ENCODE measurements at regions not wholly inside any gene's neighbourhood (a gene's known extent, or its start where the extent isn't known, plus 50 kb on each side); places are given as distances from the start of the nearest gene placed in this dataset.
"Not testable (repeated sequence)": the region's sequence is repeated elsewhere in the genome, so short reads cannot be mapped to it uniquely, and the experiment has no call there.

GRCh38 chr5:124104821-124105220 is 592.8 kb downstream of the CSNK1G3 start:
- Histone ChIP-seq H3K9ac (ENCODE audit: low read length in 2 of 2) (no peak overlapping the region), H3K27ac (ENCODE audit: low read length) (no peak overlapping the region), H3K9me3 (ENCODE audit: control insufficient read depth in 2 of 2, low read length in 2 of 2) (no peaks in the 10 kb centered on the region), H3K27me3 (ENCODE audit: control insufficient read depth in 1 of 2, insufficient read depth in 2 of 2, low read length in 2 of 2) (no peaks in the 10 kb centered on the region), H3K36me3 (ENCODE audit: control insufficient read depth in 2 of 2, insufficient read depth in 2 of 2, low read length in 2 of 2) (no peaks in the 10 kb centered on the region), H3K4me3 (ENCODE audit: low read length in 2 of 2) (no peak overlapping the region), H3K4me1 (ENCODE audit: control insufficient read depth, insufficient read depth, low read length) (no peaks in the 10 kb centered on the region)

- no peaks in the 10 kb centered on the region for H3K36me3 ChIP-seq (ENCODE audit: control insufficient read depth in 2 of 2, insufficient read depth in 2 of 2, low read length in 2 of 2)
- no peaks in the 10 kb centered on the region for H3K27me3 ChIP-seq (ENCODE audit: control insufficient read depth in 1 of 2, insufficient read depth in 2 of 2, low read length in 2 of 2)
- H3K9ac ChIP-seq (ENCODE audit: low read length in 2 of 2) = no peak overlapping the region
These were observed 592.4 kb downstream of the CSNK1G3 start for GRCh38 chr5:124104344-124104743.

GRCh38 chr5:124103671-124104070 is 591.7 kb downstream of the CSNK1G3 start:
- Histone ChIP-seq H3K36me3 (ENCODE audit: control insufficient read depth in 2 of 2, insufficient read depth in 2 of 2, low read length in 2 of 2) (no peaks in the 10 kb centered on the region), H3K27ac (ENCODE audit: low read length) (no peak overlapping the region), H3K27me3 (ENCODE audit: control insufficient read depth in 1 of 2, insufficient read depth in 2 of 2, low read length in 2 of 2) (no peaks in the 10 kb centered on the region), H3K4me3 (ENCODE audit: low read length in 2 of 2) (no peak overlapping the region), H3K9ac (ENCODE audit: low read length in 2 of 2) (no peak overlapping the region), H3K4me1 (ENCODE audit: control insufficient read depth, insufficient read depth, low read length) (no peaks in the 10 kb centered on the region), H3K9me3 (ENCODE audit: control insufficient read depth in 2 of 2, low read length in 2 of 2) (no peaks in the 10 kb centered on the region)

More at GRCh38 chr5:124104344-124104743, 592.4 kb downstream of the CSNK1G3 start:
- H3K9me3 ChIP-seq (ENCODE audit: control insufficient read depth in 2 of 2, low read length in 2 of 2) = no peaks in the 10 kb centered on the region
- no peaks in the 10 kb centered on the region for H3K4me1 ChIP-seq (ENCODE audit: control insufficient read depth, insufficient read depth, low read length)
- no peak overlapping the region for H3K27ac ChIP-seq (ENCODE audit: low read length)
- H3K4me3 ChIP-seq (ENCODE audit: low read length in 2 of 2) = no peak overlapping the region

- H3K36me3 ChIP-seq (ENCODE audit: control insufficient read depth in 2 of 2, insufficient read depth in 2 of 2, low read length in 2 of 2); H3K4me3 ChIP-seq (ENCODE audit: low read length in 2 of 2); H3K9ac ChIP-seq (ENCODE audit: low read length in 2 of 2); H3K27me3 ChIP-seq (ENCODE audit: control insufficient read depth in 1 of 2, insufficient read depth in 2 of 2, low read length in 2 of 2); H3K27ac ChIP-seq (ENCODE audit: low read length); H3K9me3 ChIP-seq (ENCODE audit: control insufficient read depth in 2 of 2, low read length in 2 of 2); H3K4me1 ChIP-seq (ENCODE audit: control insufficient read depth, insufficient read depth, low read length): not testable (repeated sequence)
These were observed 591.1 kb downstream of the CSNK1G3 start for GRCh38 chr5:124103056-124103455.

GRCh38 chr5:124102486-124102885 is 590.5 kb downstream of the CSNK1G3 start:
- no peak overlapping the region for H3K4me3 ChIP-seq (ENCODE audit: low read length in 2 of 2)
- H3K27me3 ChIP-seq (ENCODE audit: control insufficient read depth in 1 of 2, insufficient read depth in 2 of 2, low read length in 2 of 2) = no peaks in the 10 kb centered on the region
- H3K27ac ChIP-seq (ENCODE audit: low read length) = no peak overlapping the region
- no peaks in the 10 kb centered on the region for H3K9me3 ChIP-seq (ENCODE audit: control insufficient read depth in 2 of 2, low read length in 2 of 2)
- H3K9ac ChIP-seq (ENCODE audit: low read length in 2 of 2) = no peak overlapping the region
- H3K4me1 ChIP-seq (ENCODE audit: control insufficient read depth, insufficient read depth, low read length) = no peaks in the 10 kb centered on the region
- H3K36me3 ChIP-seq (ENCODE audit: control insufficient read depth in 2 of 2, insufficient read depth in 2 of 2, low read length in 2 of 2) = no peaks in the 10 kb centered on the region

- Histone ChIP-seq H3K9ac (ENCODE audit: low read length in 2 of 2) (no peak overlapping the region), H3K27ac (ENCODE audit: low read length) (no peak overlapping the region), H3K9me3 (ENCODE audit: control insufficient read depth in 2 of 2, low read length in 2 of 2) (no peaks in the 10 kb centered on the region), H3K27me3 (ENCODE audit: control insufficient read depth in 1 of 2, insufficient read depth in 2 of 2, low read length in 2 of 2) (no peaks in the 10 kb centered on the region), H3K4me1 (ENCODE audit: control insufficient read depth, insufficient read depth, low read length) (no peaks in the 10 kb centered on the region), H3K4me3 (ENCODE audit: low read length in 2 of 2) (no peak overlapping the region), H3K36me3 (ENCODE audit: control insufficient read depth in 2 of 2, insufficient read depth in 2 of 2, low read length in 2 of 2) (no peaks in the 10 kb centered on the region)
These were observed 581.7 kb downstream of the CSNK1G3 start for GRCh38 chr5:124093658-124094057.

- Histone ChIP-seq H3K9ac (ENCODE audit: low read length in 2 of 2) (no peak overlapping the region), H3K27ac (ENCODE audit: low read length) (no peak overlapping the region), H3K4me1 (ENCODE audit: control insufficient read depth, insufficient read depth, low read length) (no peaks in the 10 kb centered on the region), H3K9me3 (ENCODE audit: control insufficient read depth in 2 of 2, low read length in 2 of 2) (no peaks in the 10 kb centered on the region), H3K36me3 (ENCODE audit: control insufficient read depth in 2 of 2, insufficient read depth in 2 of 2, low read length in 2 of 2) (no peaks in the 10 kb centered on the region), H3K4me3 (ENCODE audit: low read length in 2 of 2) (no peak overlapping the region), H3K27me3 (ENCODE audit: control insufficient read depth in 1 of 2, insufficient read depth in 2 of 2, low read length in 2 of 2) (no peaks in the 10 kb centered on the region)
These were observed 578.1 kb downstream of the CSNK1G3 start for GRCh38 chr5:124090115-124090514.

- Histone ChIP-seq H3K27ac (ENCODE audit: low read length) (no peak overlapping the region), H3K27me3 (ENCODE audit: control insufficient read depth in 1 of 2, insufficient read depth in 2 of 2, low read length in 2 of 2) (no peaks in the 10 kb centered on the region), H3K36me3 (ENCODE audit: control insufficient read depth in 2 of 2, insufficient read depth in 2 of 2, low read length in 2 of 2) (no peaks in the 10 kb centered on the region), H3K4me1 (ENCODE audit: control insufficient read depth, insufficient read depth, low read length) (no peaks in the 10 kb centered on the region), H3K9me3 (ENCODE audit: control insufficient read depth in 2 of 2, low read length in 2 of 2) (no peaks in the 10 kb centered on the region), H3K9ac (ENCODE audit: low read length in 2 of 2) (no peak overlapping the region), H3K4me3 (ENCODE audit: low read length in 2 of 2) (no peak overlapping the region)
These were observed 577.6 kb downstream of the CSNK1G3 start for GRCh38 chr5:124089578-124089977.

- no peak overlapping the region for H3K4me3 ChIP-seq (ENCODE audit: low read length in 2 of 2)
- no peaks in the 10 kb centered on the region for H3K36me3 ChIP-seq (ENCODE audit: control insufficient read depth in 2 of 2, insufficient read depth in 2 of 2, low read length in 2 of 2)
- no peaks in the 10 kb centered on the region for H3K4me1 ChIP-seq (ENCODE audit: control insufficient read depth, insufficient read depth, low read length)
- H3K27ac ChIP-seq (ENCODE audit: low read length) = no peak overlapping the region
- no peaks in the 10 kb centered on the region for H3K27me3 ChIP-seq (ENCODE audit: control insufficient read depth in 1 of 2, insufficient read depth in 2 of 2, low read length in 2 of 2)
- H3K9ac ChIP-seq (ENCODE audit: low read length in 2 of 2) = no peak overlapping the region
- no peaks in the 10 kb centered on the region for H3K9me3 ChIP-seq (ENCODE audit: control insufficient read depth in 2 of 2, low read length in 2 of 2)
These were observed 576.5 kb downstream of the CSNK1G3 start for GRCh38 chr5:124088289-124089032.

- H3K4me1 ChIP-seq (ENCODE audit: control insufficient read depth, insufficient read depth, low read length) = no peaks in the 10 kb centered on the region
- no peaks in the 10 kb centered on the region for H3K27me3 ChIP-seq (ENCODE audit: control insufficient read depth in 1 of 2, insufficient read depth in 2 of 2, low read length in 2 of 2)
- H3K27ac ChIP-seq (ENCODE audit: low read length) = no peak overlapping the region
- no peaks in the 10 kb centered on the region for H3K9me3 ChIP-seq (ENCODE audit: control insufficient read depth in 2 of 2, low read length in 2 of 2)
- no peak overlapping the region for H3K9ac ChIP-seq (ENCODE audit: low read length in 2 of 2)
- H3K4me3 ChIP-seq (ENCODE audit: low read length in 2 of 2) = no peak overlapping the region
- no peaks in the 10 kb centered on the region for H3K36me3 ChIP-seq (ENCODE audit: control insufficient read depth in 2 of 2, insufficient read depth in 2 of 2, low read length in 2 of 2)
These were observed 575.8 kb downstream of the CSNK1G3 start for GRCh38 chr5:124087752-124088151.

GRCh38 chr5:124080256-124080655 is 568.3 kb downstream of the CSNK1G3 start:
- H3K9me3 ChIP-seq (ENCODE audit: control insufficient read depth in 2 of 2, low read length in 2 of 2) = no peaks in the 10 kb centered on the region
- H3K4me3 ChIP-seq (ENCODE audit: low read length in 2 of 2) = no peak overlapping the region
- no peaks in the 10 kb centered on the region for H3K36me3 ChIP-seq (ENCODE audit: control insufficient read depth in 2 of 2, insufficient read depth in 2 of 2, low read length in 2 of 2)
- H3K4me1 ChIP-seq (ENCODE audit: control insufficient read depth, insufficient read depth, low read length) = no peaks in the 10 kb centered on the region
- H3K9ac ChIP-seq (ENCODE audit: low read length in 2 of 2) = no peak overlapping the region
- H3K27me3 ChIP-seq (ENCODE audit: control insufficient read depth in 1 of 2, insufficient read depth in 2 of 2, low read length in 2 of 2) = no peaks in the 10 kb centered on the region
- no peak overlapping the region for H3K27ac ChIP-seq (ENCODE audit: low read length)

Measured in stomach smooth muscle (tissue), 2 donors.